ENCODE measurements at regions not wholly inside any gene's neighbourhood (a gene's known extent, or its start where the extent isn't known, plus 50 kb on each side); places are given as distances from the start of the nearest gene placed in this dataset.

- Histone ChIP-seq H3K9ac (ENCODE audit: low read depth in 2 of 2, low read length in 2 of 2) (no peak overlapping the region), H3K36me3 (no peaks in the 10 kb centered on the region), H3K4me3 (no peak overlapping the region), H3K4me1 (no peaks in the 10 kb centered on the region), H3K9me3 (no peaks in the 10 kb centered on the region), H3K27me3 (no peaks in the 10 kb centered on the region), H3K27ac (no peak overlapping the region)
- no peak for TF ChIP-seq CTCF (IDR thresholded peaks at IDR 0.05)
- DNase-seq, result no peak
- intact Hi-C loops (cut with DNase I), result no loop called here
These were observed 254.6 kb upstream of the EPHA5 start for GRCh38 chr4:65924843-65925242.

- intact Hi-C loops (cut with DNase I), result no loop called here
- no peaks in the 10 kb centered on the region for H3K9me3 ChIP-seq
- no peaks in the 10 kb centered on the region for H3K27me3 ChIP-seq
- no peak for TF ChIP-seq CTCF (IDR thresholded peaks at IDR 0.05)
- no peak overlapping the region for H3K4me3 ChIP-seq
- no peaks in the 10 kb centered on the region for H3K4me1 ChIP-seq
- DNase-seq, result no peak
- no peaks in the 10 kb centered on the region for H3K36me3 ChIP-seq
- no peak overlapping the region for H3K9ac ChIP-seq (ENCODE audit: low read depth in 2 of 2, low read length in 2 of 2)
- no peak overlapping the region for H3K27ac ChIP-seq
These were observed 253.3 kb upstream of the EPHA5 start for GRCh38 chr4:65923616-65924015.

- TF ChIP-seq CTCF (IDR thresholded peaks at IDR 0.05), result no peak
- intact Hi-C loops (cut with DNase I), result no loop called here
These were observed 250.9 kb upstream of the EPHA5 start for GRCh38 chr4:65921180-65921579.

DNA sequence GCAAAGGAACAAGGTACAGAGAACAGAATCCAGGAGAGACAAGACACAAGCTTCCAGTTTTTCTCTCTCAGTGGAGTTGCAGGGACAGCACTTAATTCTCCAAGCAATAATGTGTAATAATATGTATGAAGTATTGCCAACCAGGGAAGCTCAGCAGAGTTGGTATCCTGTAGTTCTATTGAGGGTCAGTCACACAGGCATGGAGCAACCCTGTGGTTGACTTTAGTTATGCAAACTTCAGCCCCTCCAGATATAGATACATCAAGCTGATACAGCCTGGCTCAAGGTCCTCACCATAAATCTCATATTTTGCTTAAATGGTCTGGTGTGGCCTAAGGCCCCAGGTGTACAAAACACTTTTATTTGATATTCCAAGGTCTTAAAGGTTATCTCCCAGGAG is 248.6 kb upstream of the EPHA5 start:
- Histone ChIP-seq H3K4me3 (no peak overlapping the region), H3K9me3 (no peaks in the 10 kb centered on the region), H3K4me1 (no peaks in the 10 kb centered on the region), H3K36me3 (no peaks in the 10 kb centered on the region), H3K27ac (no peak overlapping the region), H3K9ac (ENCODE audit: low read depth in 2 of 2, low read length in 2 of 2) (no peak overlapping the region), H3K27me3 (no peaks in the 10 kb centered on the region)
- intact Hi-C loops (cut with DNase I), result no loop called here
- TF ChIP-seq CTCF (IDR thresholded peaks at IDR 0.05), result no peak
- DNase-seq, result no peak

More at GRCh38 chr4:65921180-65921579, 250.9 kb upstream of the EPHA5 start:
- Histone ChIP-seq H3K27me3 (no peaks in the 10 kb centered on the region), H3K9ac (ENCODE audit: low read depth in 2 of 2, low read length in 2 of 2) (no peak overlapping the region), H3K4me1 (no peaks in the 10 kb centered on the region), H3K27ac (no peak overlapping the region), H3K4me3 (no peak overlapping the region), H3K9me3 (no peaks in the 10 kb centered on the region), H3K36me3 (no peaks in the 10 kb centered on the region)
- no peak for DNase-seq

GRCh38 chr4:65918212-65918611 is 247.9 kb upstream of the EPHA5 start:
- no peak for DNase-seq
- H3K4me3 ChIP-seq, result no peak overlapping the region
- no peaks in the 10 kb centered on the region for H3K36me3 ChIP-seq
- no peaks in the 10 kb centered on the region for H3K27me3 ChIP-seq
- no peak overlapping the region for H3K27ac ChIP-seq
- no peak overlapping the region for H3K9ac ChIP-seq (ENCODE audit: low read depth in 2 of 2, low read length in 2 of 2)
- no peaks in the 10 kb centered on the region for H3K4me1 ChIP-seq
- intact Hi-C loops (cut with DNase I), result no loop called here
- no peaks in the 10 kb centered on the region for H3K9me3 ChIP-seq
- no peak for TF ChIP-seq CTCF (IDR thresholded peaks at IDR 0.05)

DNA sequence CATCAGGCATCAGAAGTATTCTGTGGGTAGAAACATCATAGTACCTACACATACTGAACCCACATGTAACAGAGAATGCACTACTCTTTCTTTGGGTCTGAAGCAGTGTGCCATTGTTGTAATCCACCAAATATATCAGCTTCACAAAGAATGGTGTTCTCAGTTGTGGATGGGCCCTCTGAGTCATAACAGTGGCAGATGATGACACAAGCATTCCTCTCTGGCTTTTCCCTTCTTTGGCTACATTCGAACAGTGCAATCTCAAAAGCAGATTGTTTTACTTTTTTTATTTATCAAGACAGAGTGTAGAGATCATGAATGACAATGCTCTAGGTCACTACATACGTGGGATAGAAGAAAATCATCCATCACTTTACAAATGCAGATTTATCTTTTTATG is 247.2 kb upstream of the EPHA5 start:
- H3K27me3 ChIP-seq, result no peaks in the 10 kb centered on the region
- no peaks in the 10 kb centered on the region for H3K9me3 ChIP-seq
- no peak overlapping the region for H3K27ac ChIP-seq
- no peaks in the 10 kb centered on the region for H3K36me3 ChIP-seq
- no peak overlapping the region for H3K9ac ChIP-seq (ENCODE audit: low read depth in 2 of 2, low read length in 2 of 2)
- no peak for DNase-seq
- H3K4me3 ChIP-seq, result no peak overlapping the region
- H3K4me1 ChIP-seq, result no peaks in the 10 kb centered on the region
- intact Hi-C loops (cut with DNase I), result no loop called here
- TF ChIP-seq CTCF (IDR thresholded peaks at IDR 0.05), result no peak

Measured in colonic mucosa (tissue), 4 donors.